HCT116 (cell line): ENCODE measurements at regions not wholly inside any gene's neighbourhood (a gene's known extent, or its start where the extent isn't known, plus 50 kb on each side); places are given as distances from the start of the nearest gene placed in this dataset.
"Not testable (repeated sequence)": the region's sequence is repeated elsewhere in the genome, so short reads cannot be mapped to it uniquely, and the experiment has no call there.

Experiments used
- ATF3 ChIP-seq: IDR thresholded peaks from 2 replicates; pipeline ENCODE4 v1.6.1; 2012
- CBX3 ChIP-seq: IDR thresholded peaks from 2 replicates; pipeline ENCODE4 v1.6.1; 2012; ENCODE audit warnings: low read depth
- CTCF ChIP-seq, 3 experiments: fragments of 200-600 bp in 1 of 3; sonication (generic) in 1 of 3; IDR thresholded peaks in 2 of 3; conservative IDR thresholded peaks in 1 of 3; 2 replicates each; pipeline ENCODE4 v1.5.1; 2012 to 2017; ENCODE audit warnings: low read depth in 2 of 3, low read length in 2 of 3, antibody characterized with exemption in 1 of 3, borderline replicate concordance in 1 of 3, control low read depth in 1 of 3, mild to moderate bottlenecking in 1 of 3, mixed read lengths in 1 of 3, mixed run types in 1 of 3, moderate library complexity in 1 of 3; ENCODE audit not compliant: insufficient read depth in 1 of 3
- ELF1 ChIP-seq: IDR thresholded peaks from 2 replicates; pipeline ENCODE4 v1.6.1; 2012; ENCODE audit warnings: low read depth, borderline replicate concordance
- EZH2 ChIP-seq: fragments of 200-600 bp; sonication (generic); IDR thresholded peaks from 2 replicates; pipeline ENCODE4 v1.6.1; 2017; ENCODE audit warnings: antibody characterized with exemption, mixed run types
- POLR2A ChIP-seq: IDR thresholded peaks from 2 replicates; pipeline ENCODE4 v1.7.0; 2011; ENCODE audit warnings: borderline replicate concordance; ENCODE audit not compliant: insufficient read depth, insufficient read length; ENCODE audit errors: extremely low read depth
- POLR2AphosphoS5 ChIP-seq: IDR thresholded peaks from 2 replicates; pipeline ENCODE4 v1.6.1; 2011; ENCODE audit warnings: mild to moderate bottlenecking, low read depth, low read length, moderate library complexity
- RAD21 ChIP-seq: IDR thresholded peaks from 2 replicates; pipeline ENCODE4 v1.6.1; 2012; ENCODE audit warnings: low read depth, mild to moderate bottlenecking
- SP1 ChIP-seq: IDR thresholded peaks from 2 replicates; pipeline ENCODE4 v1.6.1; 2012; ENCODE audit warnings: low read depth
- SRF ChIP-seq: IDR thresholded peaks from 2 replicates; pipeline ENCODE4 v1.6.1; 2012; ENCODE audit warnings: low read depth
- ZBTB33 ChIP-seq: IDR thresholded peaks from 2 replicates; pipeline ENCODE4 v1.6.1; 2011; ENCODE audit warnings: mild to moderate bottlenecking, low read length, moderate library complexity; ENCODE audit not compliant: insufficient replicate concordance; ENCODE audit errors: extremely low read depth

- not testable (repeated sequence) for TF ChIP-seq POLR2AphosphoS5; ZBTB33; ATF3; CTCF (IDR thresholded peaks at IDR 0.05 in 2 of 3, conservative IDR thresholded peaks at IDR 0.05 in 1 of 3; ENCODE audit: borderline replicate concordance in 1 of 3, insufficient read depth in 1 of 3, low read depth in 2 of 3, low read length in 2 of 3); SP1; SRF; ELF1; RAD21; EZH2; POLR2A; CBX3
Measured at GRCh38 chr2:90295036-90295750, 1603.7 kb downstream of the RPIA start.
